IMR-90 (cell line): ENCODE measurements at regions not wholly inside any gene's neighbourhood (a gene's known extent, or its start where the extent isn't known, plus 50 kb on each side); places are given as distances from the start of the nearest gene placed in this dataset.

ENCODE experiments used
- ATAC-seq: fragments of 200-7000 bp; cut with Tn5 transposase; 2 replicates; pipeline ENCODE4 v1.9.1; 2020; ENCODE audit warnings: low read depth, mild to moderate bottlenecking, moderate library complexity
- BruUV-seq: library from RNA; stranded (reverse); fragments of 400-500 nt; replicated peaks from 2 replicates; lab custom pipeline; 2021; lab: Mats Ljungman, UMichigan
- CTCF ChIA-PET: fragments of 300-600 bp; formaldehyde crosslinking; extraction: SDS; loops from one replicate; lab custom pipeline; 2021; ENCODE audit warnings: antibody characterized with exemption; lab: Yijun Ruan, JAX
- POLR2A ChIA-PET: fragments of 300-600 bp; sonication (Branson Sonifier 250); formaldehyde crosslinking; loops from one replicate; lab custom pipeline; 2022; ENCODE audit warnings: antibody characterized with exemption; ENCODE audit not compliant: unreplicated experiment; lab: Charles Lee
- DNase-seq: peaks from one replicate; pipeline ENCODE4 v3.0.0; 2013
- H2AFZ ChIP-seq: replicated peaks from 2 replicates; pipeline ENCODE3; 2013; ENCODE audit warnings: low read length, mild to moderate bottlenecking; ENCODE audit not compliant: poor library complexity
- H2AK5ac ChIP-seq: 2 replicates; pipeline ENCODE4 v1.6.1; 2013; ENCODE audit warnings: low read depth, low read length, inconsistent platforms
- H2AK9ac ChIP-seq: replicated peaks from 2 replicates; pipeline ENCODE3; 2013; ENCODE audit warnings: mild to moderate bottlenecking, low read depth, low read length, moderate library complexity; ENCODE audit not compliant: poor library complexity
- H2BK120ac ChIP-seq: 2 replicates; pipeline ENCODE4 v1.6.1; 2013; ENCODE audit warnings: low read depth, low read length, inconsistent platforms
- H2BK15ac ChIP-seq: 3 replicates; pipeline ENCODE4 v1.6.1; 2013; ENCODE audit warnings: low read depth, low read length, inconsistent platforms
- H2BK20ac ChIP-seq: 2 replicates; pipeline ENCODE4 v1.6.1; 2013; ENCODE audit warnings: low read depth, mild to moderate bottlenecking, inconsistent platforms, low read length, moderate library complexity
- H2BK5ac ChIP-seq: 2 replicates; pipeline ENCODE4 v1.6.1; 2013; ENCODE audit warnings: mild to moderate bottlenecking, low read depth, low read length, inconsistent platforms; ENCODE audit not compliant: poor library complexity, severe bottlenecking
- H3K14ac ChIP-seq: replicated peaks from 2 replicates; pipeline ENCODE4 v1.6.1; 2013; ENCODE audit warnings: low read depth, low read length, inconsistent platforms
- H3K18ac ChIP-seq: 2 replicates; pipeline ENCODE4 v1.6.1; 2013; ENCODE audit warnings: low read depth, low read length, control low read depth
- H3K23ac ChIP-seq: 2 replicates; pipeline ENCODE4 v1.6.1; 2013; ENCODE audit warnings: low read depth, low read length, inconsistent platforms
- H3K27ac ChIP-seq: 2 replicates; pipeline ENCODE4 v1.5.1; 2013; ENCODE audit warnings: mild to moderate bottlenecking, control low read depth, low read length; ENCODE audit not compliant: insufficient read depth
- H3K27me3 ChIP-seq: 2 replicates; pipeline ENCODE4 v1.6.1; 2013; ENCODE audit warnings: low read length; ENCODE audit not compliant: control insufficient read depth, insufficient read depth
- H3K36me3 ChIP-seq: 2 replicates; pipeline ENCODE4 v1.6.1; 2013; ENCODE audit warnings: low read length, mixed read lengths; ENCODE audit not compliant: control insufficient read depth, insufficient read depth
- H3K4ac ChIP-seq: 2 replicates; pipeline ENCODE4 v1.6.1; 2013; ENCODE audit warnings: low read depth, low read length, inconsistent platforms
- H3K4me1 ChIP-seq: 2 replicates; pipeline ENCODE4 v1.6.1; 2013; ENCODE audit warnings: low read length, mixed read lengths; ENCODE audit not compliant: control insufficient read depth, insufficient read depth
- H3K4me2 ChIP-seq: 2 replicates; pipeline ENCODE4 v1.6.1; 2013; ENCODE audit warnings: low read depth, mild to moderate bottlenecking, control low read depth, low read length, moderate library complexity
- H3K4me3 ChIP-seq: 2 replicates; pipeline ENCODE4 v1.5.1; 2013; ENCODE audit warnings: low read depth, mild to moderate bottlenecking, control low read depth, low read length, moderate library complexity; ENCODE audit not compliant: insufficient read depth
- H3K56ac ChIP-seq: 2 replicates; pipeline ENCODE4 v1.6.1; 2013; ENCODE audit warnings: low read length, inconsistent platforms; ENCODE audit not compliant: insufficient read depth; ENCODE audit errors: extremely low read depth
- H3K79me1 ChIP-seq, 2 experiments: 2 replicates each; pipeline ENCODE4 v1.6.1; 2013; ENCODE audit warnings: low read length in 2 of 2, inconsistent platforms in 1 of 2, low read depth in 1 of 2
- H3K9ac ChIP-seq: 2 replicates; pipeline ENCODE4 v1.6.1; 2013; ENCODE audit warnings: low read depth, low read length, control low read depth
- H3K9me1 ChIP-seq: 2 replicates; pipeline ENCODE4 v1.6.1; 2013; ENCODE audit warnings: low read length, inconsistent platforms; ENCODE audit not compliant: insufficient read depth
- H3K9me3 ChIP-seq: 2 replicates; pipeline ENCODE4 v1.6.1; 2013; ENCODE audit warnings: low read length; ENCODE audit not compliant: control insufficient read depth, insufficient read depth
- H4K20me1 ChIP-seq: 2 replicates; pipeline ENCODE4 v1.6.1; 2013; ENCODE audit warnings: low read length, inconsistent platforms; ENCODE audit not compliant: insufficient read depth
- H4K5ac ChIP-seq: 2 replicates; pipeline ENCODE4 v1.6.1; 2013; ENCODE audit warnings: mild to moderate bottlenecking, low read depth, low read length, control low read depth
- H4K8ac ChIP-seq, 2 experiments: 2 replicates each; pipeline ENCODE4 v1.6.1; 2013; ENCODE audit warnings: low read depth in 2 of 2, low read length in 2 of 2, control low read depth in 1 of 2, inconsistent platforms in 1 of 2
- H4K91ac ChIP-seq: 2 replicates; pipeline ENCODE4 v1.6.1; 2013; ENCODE audit warnings: low read depth, low read length, inconsistent platforms; ENCODE audit not compliant: insufficient read depth
- BHLHE40 ChIP-seq: fragments of 150-350 bp; IDR thresholded peaks from 2 replicates; pipeline ENCODE4 v1.6.1; 2016; ENCODE audit warnings: mild to moderate bottlenecking, low read depth, low read length
- CEBPB ChIP-seq: IDR thresholded peaks from 2 replicates; pipeline ENCODE4 v1.6.1; 2012; ENCODE audit warnings: low read depth, low read length, improper control_type of control experiment
- CHD1 ChIP-seq: IDR thresholded peaks from 2 replicates; pipeline ENCODE4 v1.6.1; 2012; ENCODE audit warnings: low read depth, low read length, improper control_type of control experiment
- FOS ChIP-seq: fragments of 150-350 bp; IDR thresholded peaks from 2 replicates; pipeline ENCODE4 v1.6.1; 2016; ENCODE audit warnings: low read depth, low read length
- MAFK ChIP-seq: IDR thresholded peaks from 2 replicates; pipeline ENCODE4 v1.6.1; 2012; ENCODE audit warnings: low read depth, low read length, improper control_type of control experiment
- MAZ ChIP-seq: IDR thresholded peaks from 2 replicates; pipeline ENCODE4 v1.6.1; 2012; ENCODE audit warnings: low read depth, mild to moderate bottlenecking, low read length, improper control_type of control experiment, moderate library complexity, borderline replicate concordance
- MXI1 ChIP-seq: IDR thresholded peaks from 2 replicates; pipeline ENCODE4 v1.6.1; 2012; ENCODE audit warnings: low read depth, mild to moderate bottlenecking, low read length, moderate library complexity, borderline replicate concordance
- NFE2L2 ChIP-seq: fragments of 150-350 bp; IDR thresholded peaks from 2 replicates; pipeline ENCODE4 v1.6.1; 2016; ENCODE audit warnings: low read depth, mild to moderate bottlenecking, low read length
- POLR2A ChIP-seq: IDR thresholded peaks from 2 replicates; pipeline ENCODE4 v1.6.1; 2012; ENCODE audit warnings: mild to moderate bottlenecking, low read depth, low read length
- RAD21 ChIP-seq: IDR thresholded peaks from 2 replicates; pipeline ENCODE4 v1.6.1; 2012; ENCODE audit warnings: low read length, improper control_type of control experiment
- RCOR1 ChIP-seq: IDR thresholded peaks from 2 replicates; pipeline ENCODE4 v1.6.1; 2012; ENCODE audit warnings: mild to moderate bottlenecking, low read length, improper control_type of control experiment; ENCODE audit not compliant: insufficient replicate concordance
- RFX5 ChIP-seq: IDR thresholded peaks from 2 replicates; pipeline ENCODE4 v1.8.0; 2012; ENCODE audit warnings: low read depth, mild to moderate bottlenecking, low read length, moderate library complexity
- SMC3 ChIP-seq: fragments of 150-350 bp; IDR thresholded peaks from 2 replicates; pipeline ENCODE4 v1.6.1; 2016; ENCODE audit warnings: low read depth, mild to moderate bottlenecking, antibody characterized with exemption, low read length, moderate library complexity
- WGBS, 2 experiments: methylation state at CpG; one replicate each; pipeline versions ENCODE4 v1.1.5 to v1.1.7; 2013; ENCODE audit warnings: missing lambda C conversion rate in 2 of 2; ENCODE audit not compliant: insufficient read length in 1 of 2; ENCODE audit errors: extremely low coverage in 2 of 2; 5-methylcytosine and 5-hydroxymethylcytosine counted together
- dilution Hi-C: fragments of 300-500 bp; cut with HindIII; formaldehyde crosslinking; loops from one replicate; pipeline ENCODE4 v1.14.3; 2018; ENCODE audit warnings: low sequenced_read_pairs; ENCODE audit not compliant: unreplicated experiment
- in situ Hi-C: fragments of 300-500 bp; cut with MboI; formaldehyde crosslinking; loops from 3 replicates; pipeline ENCODE4 v1.14.3; 2019; ENCODE audit warnings: low sequenced_read_pairs, inconsistent platforms, mixed read lengths
- intact Hi-C: fragments of 100-400 bp; cut with micrococcal nuclease; formaldehyde crosslinking; loops from 2 replicates; pipeline ENCODE4 v1.10.0; 2022
- TF ChIP-seq, protein P1 (sequence below): conservative IDR thresholded peaks from 2 replicates; pipeline ENCODE4 v1.5.1; 2012; ENCODE audit warnings: mild to moderate bottlenecking, low read depth, low read length, improper control_type of control experiment
- TF ChIP-seq, protein P2 (sequence below): fragments of 150-350 bp; IDR thresholded peaks from 2 replicates; pipeline ENCODE4 v1.6.1; 2016; ENCODE audit warnings: low read depth, mild to moderate bottlenecking, low read length, moderate library complexity, borderline replicate concordance
- TF ChIP-seq, protein P3 (sequence below): fragments of 150-350 bp; IDR thresholded peaks from 2 replicates; pipeline ENCODE4 v1.6.1; 2017; ENCODE audit warnings: mild to moderate bottlenecking, antibody characterized with exemption, low read length, low read depth

DNA sequence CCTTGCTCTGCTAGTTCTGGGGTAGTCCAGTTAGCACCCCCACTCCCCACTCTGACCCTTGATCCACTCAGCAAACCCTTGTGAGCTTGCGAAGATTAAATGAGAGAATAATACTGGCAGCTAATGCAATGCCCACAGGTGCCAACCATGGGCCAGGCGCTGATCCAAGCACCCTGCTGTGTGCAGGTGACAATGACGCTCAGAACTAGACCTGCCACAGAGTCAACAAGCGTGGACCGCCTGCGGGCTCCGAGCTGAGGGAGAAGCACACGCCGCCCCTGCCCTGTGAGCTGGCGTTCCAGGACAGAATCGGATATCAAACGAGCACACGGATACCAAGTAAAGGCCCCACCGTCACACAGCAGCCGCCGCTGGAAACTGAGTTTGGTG is 129.2 kb downstream of the FAM53A start:
- Histone ChIP-seq H3K9me1 (no peaks in the 10 kb centered on the region), H3K36me3 (no peaks in the 10 kb centered on the region), H3K4ac (no peak overlapping the region), H3K14ac (no peak overlapping the region), H2AK9ac (no peak overlapping the region), H2BK20ac (no peak overlapping the region), H2AFZ (no peak overlapping the region), H3K27me3 (peaks cover 32% of the 10 kb centered on the region), H3K4me2 (no peak overlapping the region), H3K18ac (no peak overlapping the region), H2BK15ac (no peak overlapping the region), H2AK5ac (no peak overlapping the region), H3K4me1 (no peaks in the 10 kb centered on the region), H3K4me3 (no peak overlapping the region), H3K56ac (no peak overlapping the region), H2BK5ac (no peak overlapping the region), H3K23ac (no peak overlapping the region), H4K20me1 (no peaks in the 10 kb centered on the region), H3K79me1 (no peaks in the 10 kb centered on the region), H3K9me3 (no peaks in the 10 kb centered on the region), H4K91ac (no peak overlapping the region), H2BK120ac (no peak overlapping the region), H3K9ac (no peak overlapping the region), H4K8ac (no peak overlapping the region), H4K5ac (no peak overlapping the region), H3K27ac (no peak overlapping the region)
- in situ Hi-C loops (no loop called here), intact Hi-C loops (no loop called here), dilution Hi-C loops (no loop called here)
- no TSS peak for BruUV-seq
- 70% methylated on average over 3 of the region's 16 CpGs; no CpG with 5 or more reads in 1 of the 2 experiments for WGBS, 2 experiments
- ChIA-PET CTCF (no interaction called here), POLR2A (no interaction called here)
- ATAC-seq, result no peak
- TF ChIP-seq POLR2A (no peak), MXI1 (no peak), CEBPB (no peak), RCOR1 (no peak), BHLHE40 (no peak), MAFK (no peak), RFX5 (no peak), MAZ (no peak), RAD21 (no peak), SMC3 (no peak), NFE2L2 (no peak), CHD1 (no peak), FOS (no peak)
- TF ChIP-seq, protein P1, sequence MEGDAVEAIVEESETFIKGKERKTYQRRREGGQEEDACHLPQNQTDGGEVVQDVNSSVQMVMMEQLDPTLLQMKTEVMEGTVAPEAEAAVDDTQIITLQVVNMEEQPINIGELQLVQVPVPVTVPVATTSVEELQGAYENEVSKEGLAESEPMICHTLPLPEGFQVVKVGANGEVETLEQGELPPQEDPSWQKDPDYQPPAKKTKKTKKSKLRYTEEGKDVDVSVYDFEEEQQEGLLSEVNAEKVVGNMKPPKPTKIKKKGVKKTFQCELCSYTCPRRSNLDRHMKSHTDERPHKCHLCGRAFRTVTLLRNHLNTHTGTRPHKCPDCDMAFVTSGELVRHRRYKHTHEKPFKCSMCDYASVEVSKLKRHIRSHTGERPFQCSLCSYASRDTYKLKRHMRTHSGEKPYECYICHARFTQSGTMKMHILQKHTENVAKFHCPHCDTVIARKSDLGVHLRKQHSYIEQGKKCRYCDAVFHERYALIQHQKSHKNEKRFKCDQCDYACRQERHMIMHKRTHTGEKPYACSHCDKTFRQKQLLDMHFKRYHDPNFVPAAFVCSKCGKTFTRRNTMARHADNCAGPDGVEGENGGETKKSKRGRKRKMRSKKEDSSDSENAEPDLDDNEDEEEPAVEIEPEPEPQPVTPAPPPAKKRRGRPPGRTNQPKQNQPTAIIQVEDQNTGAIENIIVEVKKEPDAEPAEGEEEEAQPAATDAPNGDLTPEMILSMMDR, result no peak
- TF ChIP-seq, protein P2, sequence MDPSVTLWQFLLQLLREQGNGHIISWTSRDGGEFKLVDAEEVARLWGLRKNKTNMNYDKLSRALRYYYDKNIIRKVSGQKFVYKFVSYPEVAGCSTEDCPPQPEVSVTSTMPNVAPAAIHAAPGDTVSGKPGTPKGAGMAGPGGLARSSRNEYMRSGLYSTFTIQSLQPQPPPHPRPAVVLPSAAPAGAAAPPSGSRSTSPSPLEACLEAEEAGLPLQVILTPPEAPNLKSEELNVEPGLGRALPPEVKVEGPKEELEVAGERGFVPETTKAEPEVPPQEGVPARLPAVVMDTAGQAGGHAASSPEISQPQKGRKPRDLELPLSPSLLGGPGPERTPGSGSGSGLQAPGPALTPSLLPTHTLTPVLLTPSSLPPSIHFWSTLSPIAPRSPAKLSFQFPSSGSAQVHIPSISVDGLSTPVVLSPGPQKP, result no peak
- TF ChIP-seq, protein P3, sequence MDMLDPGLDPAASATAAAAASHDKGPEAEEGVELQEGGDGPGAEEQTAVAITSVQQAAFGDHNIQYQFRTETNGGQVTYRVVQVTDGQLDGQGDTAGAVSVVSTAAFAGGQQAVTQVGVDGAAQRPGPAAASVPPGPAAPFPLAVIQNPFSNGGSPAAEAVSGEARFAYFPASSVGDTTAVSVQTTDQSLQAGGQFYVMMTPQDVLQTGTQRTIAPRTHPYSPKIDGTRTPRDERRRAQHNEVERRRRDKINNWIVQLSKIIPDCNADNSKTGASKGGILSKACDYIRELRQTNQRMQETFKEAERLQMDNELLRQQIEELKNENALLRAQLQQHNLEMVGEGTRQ, result no peak
- no peak for DNase-seq
